Gastroesophageal sphincter (tissue), 4 donors: ENCODE measurements at regions not wholly inside any gene's neighbourhood (a gene's known extent, or its start where the extent isn't known, plus 50 kb on each side); places are given as distances from the start of the nearest gene placed in this dataset.

Experiments
- ATAC-seq: fragments of 150-250 bp; one replicate; pipeline ENCODE4 v1.9.1; 2016; ENCODE audit warnings: mild to moderate bottlenecking, moderate library complexity
- H3K27ac ChIP-seq, 4 donors: fragments of 200-600 bp; sonication (generic) in 3 of 4; 1 replicate in 3 of 4; 2 replicates in 1 of 4; pipeline ENCODE4 v1.5.1; 2016 to 2019
- H3K27me3 ChIP-seq: fragments of 200-600 bp; sonication (generic); one replicate; pipeline ENCODE4 v1.5.1; 2019
- H3K36me3 ChIP-seq, 2 donors: fragments of 200-600 bp; sonication (generic); one replicate each; pipeline ENCODE4 v1.5.1; 2019; ENCODE audit warnings: control low read depth in 1 of 2
- H3K4me1 ChIP-seq, 3 donors: fragments of 200-600 bp; sonication (generic); 1 replicate in 2 of 3; 2 replicates in 1 of 3; pipeline ENCODE4 v1.5.1; 2016 to 2019; ENCODE audit warnings: control low read depth in 2 of 3
- H3K4me3 ChIP-seq, 2 donors: fragments of 200-600 bp; sonication (generic); one replicate each; pipeline ENCODE4 v1.5.1; 2019; ENCODE audit warnings: mild to moderate bottlenecking in 1 of 2, moderate library complexity in 1 of 2
- H3K9me3 ChIP-seq, 3 donors: fragments of 200-600 bp; sonication (generic); one replicate each; pipeline ENCODE4 v1.5.1; 2017 to 2019; ENCODE audit warnings: control low read depth in 2 of 3
- EP300 ChIP-seq: sonication (generic); formaldehyde crosslinking; IDR thresholded peaks from one replicate; pipeline ENCODE4 v1.6.1; 2017; ENCODE audit warnings: antibody characterized with exemption, mild to moderate bottlenecking
- POLR2A ChIP-seq, 2 donors: fragments of 450-650 bp; IDR thresholded peaks; one replicate each; pipeline ENCODE4 v1.6.1; 2017; ENCODE audit warnings: antibody characterized with exemption in 2 of 2, mild to moderate bottlenecking in 2 of 2, moderate library complexity in 1 of 2
- POLR2AphosphoS5 ChIP-seq: sonication (generic); formaldehyde crosslinking; IDR thresholded peaks from one replicate; pipeline ENCODE4 v1.6.1; 2017; ENCODE audit warnings: antibody characterized with exemption
- WGBS, 2 donors: methylation state at CpG; one replicate each; pipeline ENCODE4 v1.1.5; 2018; ENCODE audit warnings: low coverage in 1 of 2; 5-methylcytosine and 5-hydroxymethylcytosine counted together
- TF ChIP-seq, protein P1 (sequence below), 4 experiments: fragments of 200-600 bp in 2 of 4; fragments of 450-650 bp in 2 of 4; sonication (generic) in 1 of 4; IDR thresholded peaks; one replicate each; pipeline ENCODE4 v1.5.1; 2017 to 2019; ENCODE audit warnings: antibody characterized with exemption in 4 of 4, mild to moderate bottlenecking in 2 of 4, moderate library complexity in 2 of 4

DNA sequence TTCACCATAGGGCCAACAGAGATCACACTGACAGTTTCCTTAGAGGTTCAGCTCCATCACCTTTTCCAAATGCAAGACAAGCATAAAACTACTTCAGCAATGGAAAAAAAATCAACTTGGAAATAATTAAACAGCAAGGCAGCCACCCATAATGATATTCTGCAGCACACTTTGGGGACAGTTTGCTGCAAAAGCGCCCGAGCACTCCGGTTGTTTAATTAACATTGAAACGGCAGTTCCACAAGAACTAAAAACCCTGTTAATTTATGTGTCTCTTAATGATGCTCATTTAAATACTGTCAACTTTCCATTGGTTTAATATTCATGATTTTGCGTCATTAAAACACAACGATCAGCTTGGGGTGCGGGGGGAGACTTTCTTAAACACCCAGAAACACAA is 153.2 kb downstream of the ELAVL4 start:
- ATAC-seq: no peak
- WGBS, 2 donors: 82 to 90% methylated on average over 7 of the region's 7 CpGs
- Histone ChIP-seq H3K27me3 (no peaks in the 10 kb centered on the region), H3K9me3 (no peaks in the 10 kb centered on the region), H3K36me3 (no peaks in the 10 kb centered on the region), H3K27ac (no peak overlapping the region), H3K4me3 (no peak overlapping the region), H3K4me1 (no peaks in the 10 kb centered on the region)
- TF ChIP-seq EP300 (no peak), POLR2A (IDR thresholded peaks at IDR 0.05) (no peak), POLR2AphosphoS5 (no peak)
- TF ChIP-seq, protein P1, sequence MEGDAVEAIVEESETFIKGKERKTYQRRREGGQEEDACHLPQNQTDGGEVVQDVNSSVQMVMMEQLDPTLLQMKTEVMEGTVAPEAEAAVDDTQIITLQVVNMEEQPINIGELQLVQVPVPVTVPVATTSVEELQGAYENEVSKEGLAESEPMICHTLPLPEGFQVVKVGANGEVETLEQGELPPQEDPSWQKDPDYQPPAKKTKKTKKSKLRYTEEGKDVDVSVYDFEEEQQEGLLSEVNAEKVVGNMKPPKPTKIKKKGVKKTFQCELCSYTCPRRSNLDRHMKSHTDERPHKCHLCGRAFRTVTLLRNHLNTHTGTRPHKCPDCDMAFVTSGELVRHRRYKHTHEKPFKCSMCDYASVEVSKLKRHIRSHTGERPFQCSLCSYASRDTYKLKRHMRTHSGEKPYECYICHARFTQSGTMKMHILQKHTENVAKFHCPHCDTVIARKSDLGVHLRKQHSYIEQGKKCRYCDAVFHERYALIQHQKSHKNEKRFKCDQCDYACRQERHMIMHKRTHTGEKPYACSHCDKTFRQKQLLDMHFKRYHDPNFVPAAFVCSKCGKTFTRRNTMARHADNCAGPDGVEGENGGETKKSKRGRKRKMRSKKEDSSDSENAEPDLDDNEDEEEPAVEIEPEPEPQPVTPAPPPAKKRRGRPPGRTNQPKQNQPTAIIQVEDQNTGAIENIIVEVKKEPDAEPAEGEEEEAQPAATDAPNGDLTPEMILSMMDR (IDR thresholded peaks at IDR 0.05): no peak

- TF ChIP-seq EP300 (no peak), POLR2AphosphoS5 (no peak), POLR2A (IDR thresholded peaks at IDR 0.05) (no peak)
- TF ChIP-seq, protein P1 (IDR thresholded peaks at IDR 0.05): no peak
- H3K4me1 ChIP-seq: no peaks in the 10 kb centered on the region
- H3K27ac ChIP-seq: no peak overlapping the region
- H3K36me3 ChIP-seq: no peaks in the 10 kb centered on the region
- 66 to 100% methylated on average over 2 of the region's 2 CpGs for WGBS, 2 donors
- no peak for ATAC-seq
- H3K27me3 ChIP-seq: peaks cover 14% of the 10 kb centered on the region
- no peaks in the 10 kb centered on the region for H3K9me3 ChIP-seq
- no peak overlapping the region for H3K4me3 ChIP-seq
Measured at GRCh38 chr1:50257940-50258685, 149.4 kb downstream of the ELAVL4 start.

GRCh38 chr1:50257029-50257428 is 148.3 kb downstream of the ELAVL4 start:
- TF ChIP-seq EP300: no peak
- TF ChIP-seq, protein P1 (IDR thresholded peaks at IDR 0.05): no peak
- TF ChIP-seq POLR2A (IDR thresholded peaks at IDR 0.05): no peak

More at GRCh38 chr1:50257029-50257428, 148.3 kb downstream of the ELAVL4 start:
- Histone ChIP-seq H3K4me3 (no peak overlapping the region), H3K36me3 (no peaks in the 10 kb centered on the region), H3K4me1 (no peaks in the 10 kb centered on the region), H3K27ac (no peak overlapping the region), H3K27me3 (peaks cover 25% of the 10 kb centered on the region), H3K9me3 (no peaks in the 10 kb centered on the region)
- ATAC-seq: no peak
- WGBS, 2 donors: 84 to 93% methylated on average over 1 of the region's 1 CpG
